HepG2 (cell line): ENCODE measurements at regions not wholly inside any gene's neighbourhood (a gene's known extent, or its start where the extent isn't known, plus 50 kb on each side); places are given as distances from the start of the nearest gene placed in this dataset.

Experiments used
- ATAC-seq: fragments of 200-7000 bp; cut with Tn5 transposase; 3 replicates; pipeline ENCODE4 v1.9.1; 2020; ENCODE audit warnings: mild to moderate bottlenecking, moderate library complexity
- BruUV-seq: library from RNA; stranded (reverse); fragments of 400-500 nt; replicated peaks from 2 replicates; lab custom pipeline; 2021; lab: Mats Ljungman, UMichigan
- CTCF ChIA-PET: fragments of 300-600 bp; formaldehyde crosslinking; extraction: SDS; loops from one replicate; lab custom pipeline; 2021; ENCODE audit warnings: low total read pairs, inconsistent platforms, low intra/inter-chr PET ratio; lab: Yijun Ruan, JAX
- POLR2A ChIA-PET: fragments of 350-600 bp; sonication (Branson Sonifier 250); formaldehyde crosslinking; loops from one replicate; lab custom pipeline; 2020; ENCODE audit warnings: antibody characterized with exemption, inconsistent platforms; lab: Yijun Ruan, JAX
- DNase-seq: peaks from one replicate; pipeline ENCODE4 v3.0.0-alpha.2; 2015; ENCODE audit warnings: low spot score
- FAIRE-seq: peaks from 3 replicates; lab custom pipeline; 2011; peaks lifted over from hg19 to GRCh38; lab: Jason Lieb, UNC
- H2AFZ ChIP-seq: one replicate; pipeline ENCODE4 v1.6.1; 2011; ENCODE audit warnings: low read length, inconsistent platforms
- H3K27ac ChIP-seq: fragments of 300-600 bp; 3 replicates; pipeline ENCODE4 v1.8.0; 2011; ENCODE audit warnings: mixed run types, mild to moderate bottlenecking, mixed read lengths, low read length, inconsistent platforms; ENCODE audit not compliant: insufficient read depth; ENCODE audit errors: extremely low read length
- H3K27me3 ChIP-seq, 2 experiments: fragments of 200-600 bp in 1 of 2; 2 replicates in 1 of 2; 3 replicates in 1 of 2; pipeline versions ENCODE4 v1.6.0 to v1.8.0; 2011; ENCODE audit warnings: low read length in 2 of 2, mild to moderate bottlenecking in 2 of 2, moderate library complexity in 2 of 2, inconsistent platforms in 1 of 2; ENCODE audit not compliant: insufficient read depth in 2 of 2, control insufficient read depth in 1 of 2
- H3K36me3 ChIP-seq, 2 experiments: fragments of 200-600 bp in 1 of 2; replicated peaks in 1 of 2; 2 replicates in 1 of 2; 3 replicates in 1 of 2; pipeline versions ENCODE4 v1.5.1 to v1.8.0; 2011; ENCODE audit warnings: low read length in 2 of 2, inconsistent platforms in 1 of 2; ENCODE audit not compliant: insufficient read depth in 2 of 2, control insufficient read depth in 1 of 2
- H3K4me1 ChIP-seq: 2 replicates; pipeline ENCODE4 v1.5.1; 2012; ENCODE audit warnings: low read length, inconsistent platforms; ENCODE audit not compliant: insufficient read depth
- H3K4me2 ChIP-seq: 2 replicates; pipeline ENCODE4 v1.6.0; 2011; ENCODE audit warnings: low read depth, low read length, inconsistent platforms
- H3K4me3 ChIP-seq, 3 experiments: fragments of 200-600 bp in 1 of 3; sonication (generic), shearing (Covaris generic) in 1 of 3; replicated peaks in 1 of 3; 2 replicates each; pipeline ENCODE4 v1.5.1; 2011 to 2016; ENCODE audit warnings: low read length in 3 of 3, inconsistent platforms in 2 of 3, low read depth in 2 of 3, mild to moderate bottlenecking in 2 of 3, control low read depth in 1 of 3, mixed read lengths in 1 of 3; ENCODE audit not compliant: insufficient read depth in 1 of 3
- H3K79me2 ChIP-seq: one replicate; pipeline ENCODE4 v1.6.1; 2011; ENCODE audit warnings: low read length, inconsistent platforms; ENCODE audit not compliant: insufficient read depth
- H3K9ac ChIP-seq: 2 replicates; pipeline ENCODE4 v1.6.0; 2011; ENCODE audit warnings: mild to moderate bottlenecking, low read depth, low read length, inconsistent platforms; ENCODE audit not compliant: insufficient read depth
- H3K9me3 ChIP-seq: 2 replicates; pipeline ENCODE4 v1.5.1; 2012; ENCODE audit warnings: mild to moderate bottlenecking, low read length
- H4K20me1 ChIP-seq: 2 replicates; pipeline ENCODE4 v1.6.0; 2011; ENCODE audit warnings: inconsistent platforms, mild to moderate bottlenecking, low read length, moderate library complexity; ENCODE audit not compliant: insufficient read depth
- BORCS8-MEF2B ChIP-seq: sonication (generic); formaldehyde crosslinking; IDR thresholded peaks from 2 replicates; pipeline ENCODE4 v1.8.0; 2022; ENCODE audit warnings: mild to moderate bottlenecking, missing genetic modification reagents
- HNF4A ChIP-seq: sonication (generic); formaldehyde crosslinking; IDR thresholded peaks from 2 replicates; pipeline ENCODE4 v1.4.0; 2020; ENCODE audit warnings: missing genetic modification reagents
- IKZF1 ChIP-seq: fragments of 450-650 bp; IDR thresholded peaks from 2 replicates; pipeline ENCODE4 v1.7.1; 2016
- IRF2 ChIP-seq: IDR thresholded peaks from 2 replicates; pipeline ENCODE4 v1.6.1; 2018; ENCODE audit warnings: missing genetic modification reagents, missing compliant biosample characterization
- PAWR ChIP-seq: sonication (generic); formaldehyde crosslinking; IDR thresholded peaks from 2 replicates; pipeline ENCODE4 v1.4.0; 2020; ENCODE audit warnings: missing genetic modification reagents, mild to moderate bottlenecking, borderline replicate concordance
- RBAK ChIP-seq: sonication (generic); formaldehyde crosslinking; IDR thresholded peaks from 2 replicates; pipeline ENCODE4 v1.5.1; 2020; ENCODE audit warnings: mild to moderate bottlenecking, missing genetic modification reagents
- SMARCE1 ChIP-seq: fragments of 450-650 bp; IDR thresholded peaks from 2 replicates; pipeline ENCODE4 v1.6.1; 2017; ENCODE audit warnings: borderline replicate concordance
- THYN1 ChIP-seq: sonication (generic); formaldehyde crosslinking; IDR thresholded peaks from 2 replicates; pipeline ENCODE4 v1.8.1; 2023; ENCODE audit warnings: low read depth, mild to moderate bottlenecking, moderate library complexity, missing genetic modification reagents, borderline replicate concordance
- XBP1 ChIP-seq: sonication (generic); formaldehyde crosslinking; IDR thresholded peaks from 2 replicates; pipeline ENCODE4 v1.5.0; 2020; ENCODE audit warnings: missing genetic modification reagents
- ZBTB7A ChIP-seq: sonication (generic); formaldehyde crosslinking; IDR thresholded peaks from 2 replicates; pipeline ENCODE4 v1.8.0; 2022; ENCODE audit warnings: mild to moderate bottlenecking, missing genetic modification reagents
- ZFP82 ChIP-seq: sonication (generic); formaldehyde crosslinking; IDR thresholded peaks from 2 replicates; pipeline ENCODE4 v1.5.1; 2020; ENCODE audit warnings: mild to moderate bottlenecking, missing genetic modification reagents, borderline replicate concordance
- ZMYM3 ChIP-seq: sonication (generic); formaldehyde crosslinking; IDR thresholded peaks from 2 replicates; pipeline ENCODE4 v1.5.1; 2020; ENCODE audit warnings: mild to moderate bottlenecking, missing genetic modification reagents
- ZNF263 ChIP-seq: sonication (generic); formaldehyde crosslinking; IDR thresholded peaks from 2 replicates; pipeline ENCODE4 v1.4.0; 2020; ENCODE audit warnings: missing genetic modification reagents
- ZNF292 ChIP-seq: sonication (generic); formaldehyde crosslinking; IDR thresholded peaks from 2 replicates; pipeline ENCODE4 v1.8.1; 2022; ENCODE audit warnings: mild to moderate bottlenecking, low read depth, missing genetic modification reagents, borderline replicate concordance
- ZNF574 ChIP-seq: sonication (generic); formaldehyde crosslinking; IDR thresholded peaks from 2 replicates; pipeline ENCODE4 v1.4.0; 2020; ENCODE audit warnings: missing genetic modification reagents
- ZNF691 ChIP-seq: sonication (generic); formaldehyde crosslinking; IDR thresholded peaks from 2 replicates; pipeline ENCODE4 v1.4.0; 2020; ENCODE audit warnings: missing genetic modification reagents, low read depth, mild to moderate bottlenecking, borderline replicate concordance
- WGBS: methylation state at CpG from one replicate; pipeline ENCODE4 v1.1.6; 2017; ENCODE audit warnings: low lambda C conversion rate; 5-methylcytosine and 5-hydroxymethylcytosine counted together
- in situ Hi-C: cut with HindIII; loops from 2 replicates; pipeline ENCODE4 v1.10.0; 2017; ENCODE audit warnings: low pct_unique_long_range_greater_than_20kb; ENCODE audit not compliant: extremely low pct_ligation_motif_present
- intact Hi-C: fragments of 100-400 bp; cut with micrococcal nuclease; formaldehyde crosslinking; loops from one replicate; pipeline ENCODE4 v1.10.0; 2022; ENCODE audit not compliant: unreplicated experiment
- TF ChIP-seq, protein P1 (sequence below): sonication (generic); formaldehyde crosslinking; IDR thresholded peaks from 2 replicates; pipeline ENCODE4 v1.4.0; 2020; ENCODE audit warnings: missing genetic modification reagents
- TF ChIP-seq, protein P2 (sequence below): sonication (generic); formaldehyde crosslinking; IDR thresholded peaks from 2 replicates; pipeline ENCODE4 v1.8.0; 2023; ENCODE audit warnings: mild to moderate bottlenecking, missing genetic modification reagents

DNA sequence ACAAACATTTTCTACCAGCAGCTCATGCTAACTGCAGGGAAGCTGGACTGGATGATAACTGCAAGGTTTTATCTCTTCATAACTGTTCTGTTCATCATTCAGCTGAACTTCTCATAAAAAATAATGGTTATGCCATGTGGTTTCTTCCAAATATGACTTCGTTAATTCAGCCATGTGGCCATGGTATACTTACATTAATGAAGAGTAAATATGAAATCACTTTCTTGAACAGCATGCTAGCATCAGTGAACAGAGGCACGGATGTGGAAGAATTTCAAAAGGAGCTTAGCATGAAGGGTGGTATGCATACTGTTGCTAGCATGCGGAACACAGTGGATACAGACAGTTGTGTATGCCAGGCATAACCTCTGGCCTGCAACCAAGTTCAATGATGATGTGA is 1417.0 kb upstream of the CDH8 start:
- no peak overlapping the region for H3K27ac ChIP-seq
- H3K9me3 ChIP-seq, result no peaks in the 10 kb centered on the region
- no TSS peak for BruUV-seq
- ATAC-seq (no peak), FAIRE-seq (no peak), DNase-seq (no peak)
- no peak overlapping the region for H2AFZ ChIP-seq
- H3K4me2 ChIP-seq, result no peak overlapping the region
- H4K20me1 ChIP-seq, result no peaks in the 10 kb centered on the region
- ChIA-PET POLR2A (no interaction called here), CTCF (no interaction called here)
- H3K4me1 ChIP-seq, result no peaks in the 10 kb centered on the region
- in situ Hi-C loops, result loop anchor here (25.0 kb wide), 1 partner anchor 1659 kb away; the partner anchor contains the start of gene CDH11
- intact Hi-C loops, result no loop called here
- no peak overlapping the region for H3K4me3 ChIP-seq
- H3K9ac ChIP-seq, result no peak overlapping the region
- no peaks in the 10 kb centered on the region for H3K27me3 ChIP-seq
- no peaks in the 10 kb centered on the region for H3K79me2 ChIP-seq
- 13% methylated on average over 3 of the region's 3 CpGs for WGBS
- no peaks in the 10 kb centered on the region for H3K36me3 ChIP-seq
- TF ChIP-seq XBP1 (CRISPR knock-in tag), result no peak
- TF ChIP-seq SMARCE1, result no peak
- no peak for TF ChIP-seq ZNF691 (CRISPR knock-in tag)
- TF ChIP-seq THYN1 (CRISPR knock-in tag), result no peak
- no peak for TF ChIP-seq BORCS8-MEF2B (CRISPR knock-in tag)
- TF ChIP-seq ZMYM3 (CRISPR knock-in tag), result no peak
- TF ChIP-seq IRF2 (CRISPR knock-in tag), result no peak
- TF ChIP-seq, protein P1, sequence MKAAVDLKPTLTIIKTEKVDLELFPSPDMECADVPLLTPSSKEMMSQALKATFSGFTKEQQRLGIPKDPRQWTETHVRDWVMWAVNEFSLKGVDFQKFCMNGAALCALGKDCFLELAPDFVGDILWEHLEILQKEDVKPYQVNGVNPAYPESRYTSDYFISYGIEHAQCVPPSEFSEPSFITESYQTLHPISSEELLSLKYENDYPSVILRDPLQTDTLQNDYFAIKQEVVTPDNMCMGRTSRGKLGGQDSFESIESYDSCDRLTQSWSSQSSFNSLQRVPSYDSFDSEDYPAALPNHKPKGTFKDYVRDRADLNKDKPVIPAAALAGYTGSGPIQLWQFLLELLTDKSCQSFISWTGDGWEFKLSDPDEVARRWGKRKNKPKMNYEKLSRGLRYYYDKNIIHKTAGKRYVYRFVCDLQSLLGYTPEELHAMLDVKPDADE (CRISPR knock-in tag), result no peak
- no peak for TF ChIP-seq IKZF1
- no peak for TF ChIP-seq PAWR
- TF ChIP-seq ZNF263 (CRISPR knock-in tag), result no peak
- no peak for TF ChIP-seq ZNF574 (CRISPR knock-in tag)
- no peak for TF ChIP-seq HNF4A
- TF ChIP-seq RBAK (CRISPR knock-in tag), result no peak
- no peak for TF ChIP-seq ZNF292 (CRISPR knock-in tag)
- no peak for TF ChIP-seq ZFP82 (CRISPR knock-in tag)
- TF ChIP-seq, protein P2, sequence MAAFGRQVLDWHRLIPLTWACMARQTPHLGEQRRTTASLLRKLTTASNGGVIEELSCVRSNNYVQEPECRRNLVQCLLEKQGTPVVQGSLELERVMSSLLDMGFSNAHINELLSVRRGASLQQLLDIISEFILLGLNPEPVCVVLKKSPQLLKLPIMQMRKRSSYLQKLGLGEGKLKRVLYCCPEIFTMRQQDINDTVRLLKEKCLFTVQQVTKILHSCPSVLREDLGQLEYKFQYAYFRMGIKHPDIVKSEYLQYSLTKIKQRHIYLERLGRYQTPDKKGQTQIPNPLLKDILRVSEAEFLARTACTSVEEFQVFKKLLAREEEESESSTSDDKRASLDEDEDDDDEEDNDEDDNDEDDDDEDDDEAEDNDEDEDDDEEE, result no peak
- TF ChIP-seq ZBTB7A (CRISPR knock-in tag), result no peak
